Lower leg skin (tissue), 3 donors: ENCODE measurements at regions not wholly inside any gene's neighbourhood (a gene's known extent, or its start where the extent isn't known, plus 50 kb on each side); places are given as distances from the start of the nearest gene placed in this dataset.

Experiments
- POLR2A ChIP-seq, 2 donors: fragments of 450-650 bp; IDR thresholded peaks; one replicate each; pipeline ENCODE4 v1.6.1; 2016 to 2017; ENCODE audit warnings: antibody characterized with exemption in 2 of 2, mild to moderate bottlenecking in 1 of 2, moderate library complexity in 1 of 2
- TF ChIP-seq, protein P1 (sequence below), 3 donors: fragments of 450-650 bp; IDR thresholded peaks; one replicate each; pipeline ENCODE4 v1.5.1; 2016; ENCODE audit warnings: antibody characterized with exemption in 3 of 3, mild to moderate bottlenecking in 3 of 3, moderate library complexity in 2 of 3

DNA sequence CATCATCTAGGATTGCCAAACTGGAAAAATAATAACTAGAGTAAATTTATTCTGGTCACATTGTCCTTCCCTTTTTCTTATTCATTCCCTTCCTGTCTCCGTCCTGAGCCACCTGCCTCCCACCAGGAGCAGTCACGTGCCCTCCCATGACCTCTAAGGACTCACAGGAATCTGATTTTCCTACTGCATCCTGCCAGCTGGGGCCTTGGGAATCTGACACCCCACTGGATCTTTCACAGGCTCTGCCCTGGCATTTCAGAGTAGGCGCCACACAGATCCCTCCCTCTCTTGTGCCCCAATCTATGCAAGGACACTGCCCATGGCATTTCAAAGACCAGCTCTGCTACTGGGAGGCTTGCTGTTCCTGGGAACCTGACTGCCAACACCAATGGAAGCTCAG lies 520.5 kb downstream of the PPARGC1A start:
- no peak for TF ChIP-seq POLR2A (IDR thresholded peaks at IDR 0.05)
- TF ChIP-seq, protein P1, sequence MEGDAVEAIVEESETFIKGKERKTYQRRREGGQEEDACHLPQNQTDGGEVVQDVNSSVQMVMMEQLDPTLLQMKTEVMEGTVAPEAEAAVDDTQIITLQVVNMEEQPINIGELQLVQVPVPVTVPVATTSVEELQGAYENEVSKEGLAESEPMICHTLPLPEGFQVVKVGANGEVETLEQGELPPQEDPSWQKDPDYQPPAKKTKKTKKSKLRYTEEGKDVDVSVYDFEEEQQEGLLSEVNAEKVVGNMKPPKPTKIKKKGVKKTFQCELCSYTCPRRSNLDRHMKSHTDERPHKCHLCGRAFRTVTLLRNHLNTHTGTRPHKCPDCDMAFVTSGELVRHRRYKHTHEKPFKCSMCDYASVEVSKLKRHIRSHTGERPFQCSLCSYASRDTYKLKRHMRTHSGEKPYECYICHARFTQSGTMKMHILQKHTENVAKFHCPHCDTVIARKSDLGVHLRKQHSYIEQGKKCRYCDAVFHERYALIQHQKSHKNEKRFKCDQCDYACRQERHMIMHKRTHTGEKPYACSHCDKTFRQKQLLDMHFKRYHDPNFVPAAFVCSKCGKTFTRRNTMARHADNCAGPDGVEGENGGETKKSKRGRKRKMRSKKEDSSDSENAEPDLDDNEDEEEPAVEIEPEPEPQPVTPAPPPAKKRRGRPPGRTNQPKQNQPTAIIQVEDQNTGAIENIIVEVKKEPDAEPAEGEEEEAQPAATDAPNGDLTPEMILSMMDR (IDR thresholded peaks at IDR 0.05), result no peak
